Psoas muscle (tissue), 7 donors: ENCODE measurements at regions not wholly inside any gene's neighbourhood (a gene's known extent, or its start where the extent isn't known, plus 50 kb on each side); places are given as distances from the start of the nearest gene placed in this dataset.

ENCODE experiments used
- ATAC-seq, 4 donors: fragments of 200-7000 bp; cut with Tn5 transposase; one replicate each; pipeline ENCODE4 v1.9.1; 2020; ENCODE audit warnings: moderate library complexity in 3 of 4, mild to moderate bottlenecking in 2 of 4
- DNase-seq, 2 donors: peaks; one replicate each; pipeline ENCODE4 v3.0.0-alpha.2; 2020
- H3K27ac ChIP-seq: fragments of 200-600 bp; one replicate; pipeline ENCODE4 v1.8.0; 2022
- H3K27me3 ChIP-seq, 3 donors: fragments of 200-600 bp in 1 of 3; one replicate each; pipeline versions ENCODE4 v1.6.1 to v1.8.0; 2013 to 2022; ENCODE audit warnings: low read length in 2 of 3, mild to moderate bottlenecking in 2 of 3, moderate library complexity in 1 of 3; ENCODE audit not compliant: insufficient read depth in 3 of 3
- H3K36me3 ChIP-seq, 2 donors: fragments of 200-600 bp in 1 of 2; one replicate each; pipeline versions ENCODE4 v1.6.1 to v1.8.0; 2013 to 2022; ENCODE audit warnings: low read depth in 1 of 2, mild to moderate bottlenecking in 1 of 2, moderate library complexity in 1 of 2; ENCODE audit not compliant: insufficient read depth in 1 of 2
- H3K4me1 ChIP-seq: fragments of 200-600 bp; one replicate; pipeline ENCODE4 v1.8.0; 2022
- H3K4me3 ChIP-seq: fragments of 200-600 bp; one replicate; pipeline ENCODE4 v1.8.0; 2022; ENCODE audit warnings: mild to moderate bottlenecking
- H3K9me3 ChIP-seq: fragments of 200-600 bp; one replicate; pipeline ENCODE4 v1.8.0; 2022
- WGBS, 3 donors: extraction: QIAGEN DNeasy Blood & Tissue Kit; methylation state at CpG; one replicate each; pipeline versions ENCODE4 v1.1.6 to v1.1.7; 2013; 5-methylcytosine and 5-hydroxymethylcytosine counted together
- intact Hi-C, 2 donors: fragments of 100-400 bp; cut with DNase I; formaldehyde crosslinking; loops; one replicate each; pipeline versions ENCODE4 v1.11.0 to v1.14.2; 2022
- TF ChIP-seq, protein P1 (sequence below): fragments of 200-600 bp; IDR thresholded peaks from one replicate; pipeline ENCODE4 v1.8.0; 2022; ENCODE audit warnings: antibody characterized with exemption
- donor health status: healthy with polysubstance abuse.
- donor health status: DM: no; HTN: no; CAD: no; lungs with moderate emphysema.
- donor health status: Bipolar disorder and iron deficiency.
- donor health status: healthy.
- donor health status: DM: yes; HTN: yes; CAD: no.
- donor health status: DM: no; HTN: no; CAD: no.
- donor health status: DM: yes; HTN: yes; CAD: no.

GRCh38 chr9:126033318-126033717 lies 286.1 kb downstream of the PBX3 start:
- Histone ChIP-seq H3K27me3 (peaks cover 0 to 17% (median 10%) of the 10 kb centered on the region in 3 donors), H3K9me3 (no peaks in the 10 kb centered on the region), H3K27ac (no peak overlapping the region), H3K36me3 (no peaks in the 10 kb centered on the region), H3K4me1 (no peaks in the 10 kb centered on the region), H3K4me3 (no peak overlapping the region)
- intact Hi-C loops, result no loop called here
- DNase-seq, result no peak
- TF ChIP-seq, protein P1, sequence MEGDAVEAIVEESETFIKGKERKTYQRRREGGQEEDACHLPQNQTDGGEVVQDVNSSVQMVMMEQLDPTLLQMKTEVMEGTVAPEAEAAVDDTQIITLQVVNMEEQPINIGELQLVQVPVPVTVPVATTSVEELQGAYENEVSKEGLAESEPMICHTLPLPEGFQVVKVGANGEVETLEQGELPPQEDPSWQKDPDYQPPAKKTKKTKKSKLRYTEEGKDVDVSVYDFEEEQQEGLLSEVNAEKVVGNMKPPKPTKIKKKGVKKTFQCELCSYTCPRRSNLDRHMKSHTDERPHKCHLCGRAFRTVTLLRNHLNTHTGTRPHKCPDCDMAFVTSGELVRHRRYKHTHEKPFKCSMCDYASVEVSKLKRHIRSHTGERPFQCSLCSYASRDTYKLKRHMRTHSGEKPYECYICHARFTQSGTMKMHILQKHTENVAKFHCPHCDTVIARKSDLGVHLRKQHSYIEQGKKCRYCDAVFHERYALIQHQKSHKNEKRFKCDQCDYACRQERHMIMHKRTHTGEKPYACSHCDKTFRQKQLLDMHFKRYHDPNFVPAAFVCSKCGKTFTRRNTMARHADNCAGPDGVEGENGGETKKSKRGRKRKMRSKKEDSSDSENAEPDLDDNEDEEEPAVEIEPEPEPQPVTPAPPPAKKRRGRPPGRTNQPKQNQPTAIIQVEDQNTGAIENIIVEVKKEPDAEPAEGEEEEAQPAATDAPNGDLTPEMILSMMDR, result no peak
- WGBS, 3 donors, result 70 to 72% (median 71%) methylated on average over 6 of the region's 6 CpGs
- no peak for ATAC-seq

- TF ChIP-seq, protein P1, result no peak
- Histone ChIP-seq H3K36me3 (no peaks in the 10 kb centered on the region), H3K9me3 (no peaks in the 10 kb centered on the region), H3K27ac (no peak overlapping the region), H3K27me3 (peaks cover 0 to 17% (median 8%) of the 10 kb centered on the region in 3 donors), H3K4me1 (no peaks in the 10 kb centered on the region), H3K4me3 (no peak overlapping the region)
- DNase-seq (no peak), ATAC-seq (no peak)
- WGBS, 3 donors, result 60 to 75% (median 72%) methylated on average over 4 of the region's 4 CpGs
- intact Hi-C loops, result no loop called here
These were observed 286.8 kb downstream of the PBX3 start for GRCh38 chr9:126033956-126034355.

GRCh38 chr9:126036881-126037291 lies 289.7 kb downstream of the PBX3 start:
- DNase-seq (peak in 1 of 2 donors; percentile 30), ATAC-seq (no peak)
- no peaks in the 10 kb centered on the region for H3K4me1 ChIP-seq
- H3K36me3 ChIP-seq, result no peaks in the 10 kb centered on the region
- intact Hi-C loops, result no loop called here
- peaks cover 0 to 17% (median 7%) of the 10 kb centered on the region in 3 donors for H3K27me3 ChIP-seq
- H3K27ac ChIP-seq, result no peak overlapping the region
- 14 to 17% (median 16%) methylated on average over 19 of the region's 19 CpGs for WGBS, 3 donors
- H3K4me3 ChIP-seq, result no peak overlapping the region
- H3K9me3 ChIP-seq, result no peaks in the 10 kb centered on the region
- TF ChIP-seq, protein P1, result no peak

GRCh38 chr9:126038790-126039189 lies 287.8 kb upstream of the MVB12B start:
- Histone ChIP-seq H3K27ac (no peak overlapping the region), H3K27me3 (peaks cover 0 to 17% (median 6%) of the 10 kb centered on the region in 3 donors), H3K4me1 (no peaks in the 10 kb centered on the region), H3K36me3 (no peaks in the 10 kb centered on the region), H3K4me3 (no peak overlapping the region), H3K9me3 (peaks cover 6% of the 10 kb centered on the region)
- ATAC-seq (no peak), DNase-seq (peak in 1 of 2 donors; percentile 26)
- 82 to 90% (median 83%) methylated on average over 6 of the region's 6 CpGs for WGBS, 3 donors
- intact Hi-C loops, result no loop called here
- TF ChIP-seq, protein P1, result no peak

DNA sequence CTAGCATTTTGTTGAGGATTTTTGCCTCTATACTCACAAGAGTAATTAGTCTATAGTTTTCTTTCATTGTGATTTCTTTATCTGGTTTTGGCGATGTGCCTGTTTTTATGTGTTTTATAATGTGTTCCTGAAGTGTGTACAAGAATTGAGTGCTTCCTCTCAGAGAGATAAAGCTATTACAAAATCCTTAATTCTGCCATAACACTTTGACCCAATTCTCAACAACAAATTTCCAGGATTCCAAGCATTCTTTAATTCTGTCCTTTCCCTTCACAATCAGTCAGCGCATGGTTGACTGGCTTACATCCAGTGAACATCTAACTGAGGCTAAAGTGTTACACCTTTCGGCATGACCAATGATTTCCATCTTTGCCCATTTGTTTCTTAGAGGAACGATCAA lies 282.9 kb upstream of the MVB12B start:
- Histone ChIP-seq H3K36me3 (no peaks in the 10 kb centered on the region), H3K4me1 (no peaks in the 10 kb centered on the region), H3K4me3 (no peak overlapping the region), H3K27ac (no peak overlapping the region), H3K27me3 (peaks cover 0 to 3% (median 0%) of the 10 kb centered on the region in 3 donors), H3K9me3 (peaks cover 6% of the 10 kb centered on the region)
- WGBS, 3 donors, result 76 to 79% (median 78%) methylated on average over 4 of the region's 4 CpGs
- intact Hi-C loops, result no loop called here
- DNase-seq (no peak), ATAC-seq (no peak)
- TF ChIP-seq, protein P1, result no peak
